Thymus (tissue), 11 donors: ENCODE measurements at regions not wholly inside any gene's neighbourhood (a gene's known extent, or its start where the extent isn't known, plus 50 kb on each side); places are given as distances from the start of the nearest gene placed in this dataset.
"Not testable (repeated sequence)": the region's sequence is repeated elsewhere in the genome, so short reads cannot be mapped to it uniquely, and the experiment has no call there.

ENCODE experiments used
- DNase-seq, 9 donors: peaks; one replicate each; pipeline ENCODE4 v3.0.0-alpha.2; 2013; ENCODE audit warnings: low spot score in 9 of 9, low read depth in 6 of 9, missing footprints in 1 of 9
- H3K27ac ChIP-seq, 2 donors: one replicate each; pipeline ENCODE4 v1.5.1; 2013; ENCODE audit warnings: control low read depth in 1 of 2, low read depth in 1 of 2, low read length in 1 of 2, mild to moderate bottlenecking in 1 of 2, moderate library complexity in 1 of 2
- H3K27me3 ChIP-seq, 2 donors: one replicate each; pipeline ENCODE4 v1.5.1; 2013; ENCODE audit warnings: low read length in 1 of 2; ENCODE audit not compliant: control insufficient read depth in 2 of 2, insufficient read depth in 1 of 2
- H3K36me3 ChIP-seq, 2 donors: one replicate each; pipeline ENCODE4 v1.5.1; 2013; ENCODE audit warnings: low read length in 1 of 2, mild to moderate bottlenecking in 1 of 2, moderate library complexity in 1 of 2; ENCODE audit not compliant: control insufficient read depth in 2 of 2, insufficient read depth in 2 of 2
- H3K4me1 ChIP-seq, 2 donors: one replicate each; pipeline ENCODE4 v1.5.1; 2013; ENCODE audit warnings: low read length in 2 of 2; ENCODE audit not compliant: control insufficient read depth in 2 of 2, insufficient read depth in 2 of 2
- H3K4me3 ChIP-seq, 2 donors: one replicate each; pipeline ENCODE4 v1.5.1; 2013; ENCODE audit warnings: low read length in 2 of 2, control low read depth in 1 of 2, mild to moderate bottlenecking in 1 of 2
- H3K9me3 ChIP-seq, 2 donors: one replicate each; pipeline ENCODE4 v1.5.1; 2013; ENCODE audit warnings: low read length in 1 of 2, mild to moderate bottlenecking in 1 of 2; ENCODE audit not compliant: control insufficient read depth in 2 of 2, insufficient read depth in 1 of 2
- WGBS: extraction: QIAGEN DNeasy Blood & Tissue Kit; methylation state at CpG from one replicate; pipeline ENCODE4 v1.1.7; 2013; 5-methylcytosine and 5-hydroxymethylcytosine counted together
- donor health status: healthy.

- no peak overlapping the region for H3K4me3 ChIP-seq
- no peaks in the 10 kb centered on the region for H3K4me1 ChIP-seq
- DNase-seq: no peak
- H3K27me3 ChIP-seq: no peaks in the 10 kb centered on the region
- no peak overlapping the region for H3K27ac ChIP-seq
- WGBS: 68% methylated on average over 5 of the region's 5 CpGs
- no peaks in the 10 kb centered on the region for H3K9me3 ChIP-seq
- H3K36me3 ChIP-seq: no peaks in the 10 kb centered on the region
Measured at GRCh38 chr10:36781570-36781969, 343.8 kb upstream of the ANKRD30A start.

DNA sequence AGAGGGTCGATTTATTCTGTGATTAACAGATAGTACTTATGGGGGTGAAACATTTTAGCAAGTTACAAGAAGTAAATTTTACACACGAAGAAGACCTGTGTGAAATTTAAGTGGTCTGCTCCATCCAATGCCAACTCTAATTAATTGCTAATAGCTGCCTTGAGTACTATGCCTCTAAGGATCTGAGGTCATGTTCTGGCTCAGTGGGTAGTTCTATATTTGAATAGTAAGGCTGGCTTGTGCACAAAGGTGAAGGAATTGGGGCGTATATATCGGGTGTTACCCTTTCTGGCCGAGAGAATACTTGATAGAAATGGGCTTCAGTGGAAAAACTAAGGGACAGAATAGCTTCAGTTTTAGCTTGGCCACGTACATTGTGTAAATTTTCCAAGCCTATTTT, 345.2 kb upstream of the ANKRD30A start:
- H3K27ac ChIP-seq: no peak overlapping the region
- 91% methylated on average over 6 of the region's 6 CpGs for WGBS
- no peaks in the 10 kb centered on the region for H3K36me3 ChIP-seq

GRCh38 chr10:36779238-36779846, 346.1 kb upstream of the ANKRD30A start:
- DNase-seq: peak in 1 of 9 donors; percentile 3
- H3K4me1 ChIP-seq: no peaks in the 10 kb centered on the region
- no peaks in the 10 kb centered on the region for H3K36me3 ChIP-seq
- H3K9me3 ChIP-seq: no peaks in the 10 kb centered on the region
- H3K27ac ChIP-seq: no peak overlapping the region
- no peaks in the 10 kb centered on the region for H3K27me3 ChIP-seq
- WGBS: 12% methylated on average over 2 of the region's 2 CpGs
- H3K4me3 ChIP-seq: no peak overlapping the region

More for the DNA sequence above, 345.2 kb upstream of the ANKRD30A start:
- H3K9me3 ChIP-seq: no peaks in the 10 kb centered on the region
- H3K27me3 ChIP-seq: no peaks in the 10 kb centered on the region
- no peaks in the 10 kb centered on the region for H3K4me1 ChIP-seq
- no peak overlapping the region for H3K4me3 ChIP-seq
- DNase-seq: no peak

DNA sequence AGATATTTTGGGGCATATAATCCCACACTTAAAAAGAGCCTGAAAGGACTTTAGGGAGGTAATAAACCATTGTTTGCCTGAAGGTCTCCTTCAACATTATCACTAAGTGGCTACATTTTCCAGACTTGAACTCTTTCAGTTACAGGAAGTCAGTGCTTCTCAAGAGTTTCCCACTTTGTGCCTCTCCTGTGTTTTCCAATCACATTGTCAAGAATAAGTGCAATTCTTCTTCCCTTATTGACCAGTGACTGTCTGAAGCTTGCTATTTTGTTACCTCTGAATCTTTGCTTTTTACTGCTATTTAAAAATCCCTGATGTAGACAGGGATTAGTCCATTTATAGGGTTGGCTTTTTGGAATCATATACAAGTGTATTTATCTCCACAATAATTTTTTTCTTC, 346.7 kb upstream of the ANKRD30A start:
- H3K4me1 ChIP-seq: no peaks in the 10 kb centered on the region
- H3K36me3 ChIP-seq: no peaks in the 10 kb centered on the region
- H3K9me3 ChIP-seq: no peaks in the 10 kb centered on the region
- no peak overlapping the region for H3K27ac ChIP-seq
- H3K27me3 ChIP-seq: no peaks in the 10 kb centered on the region
- no peak for DNase-seq
- H3K4me3 ChIP-seq: no peak overlapping the region

DNA sequence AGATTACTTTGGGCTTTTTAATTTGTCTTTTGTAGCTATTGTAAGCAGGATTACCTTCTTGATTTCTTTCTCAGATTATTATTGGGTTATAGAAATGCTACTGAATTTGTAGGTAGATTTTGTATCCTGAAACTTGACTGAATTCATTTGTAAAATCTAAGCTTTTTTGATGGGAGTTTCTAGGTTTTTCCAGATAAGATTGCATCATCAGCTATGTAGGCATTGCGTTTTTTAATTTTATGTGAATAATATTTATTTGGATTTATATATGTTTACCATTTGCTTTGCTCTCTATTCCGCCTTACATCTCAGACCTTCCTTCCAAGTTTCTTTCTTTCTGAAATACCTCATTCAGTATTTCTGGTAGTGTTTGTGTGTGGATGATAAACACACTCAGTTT, 351.7 kb upstream of the ANKRD30A start:
- Histone ChIP-seq H3K4me3 (no peak overlapping the region), H3K27ac (no peak overlapping the region), H3K36me3 (no peaks in the 10 kb centered on the region), H3K4me1 (no peaks in the 10 kb centered on the region), H3K27me3 (no peaks in the 10 kb centered on the region), H3K9me3 (no peaks in the 10 kb centered on the region)
- no peak for DNase-seq
- 96% methylated on average over 2 of the region's 2 CpGs for WGBS

DNA sequence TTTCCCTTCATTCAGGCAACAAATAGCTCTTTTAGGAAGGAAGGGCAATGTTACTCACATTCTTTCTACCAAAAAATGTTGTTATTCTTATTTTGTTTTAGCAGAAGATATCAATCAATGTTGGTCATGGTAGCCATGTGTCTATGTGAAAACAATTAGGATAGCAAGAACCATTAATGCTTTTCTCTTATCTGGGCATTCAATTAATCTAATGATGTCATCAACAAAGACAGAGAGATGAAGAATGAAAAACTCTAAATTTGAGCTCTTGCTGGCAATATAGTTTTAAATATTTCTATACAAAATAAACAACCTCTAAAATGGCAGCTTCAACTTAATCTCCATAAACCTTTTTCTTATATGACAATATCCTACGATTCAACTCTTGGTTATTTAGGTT, 353.7 kb upstream of the ANKRD30A start:
- Histone ChIP-seq H3K36me3 (no peaks in the 10 kb centered on the region), H3K4me1 (no peaks in the 10 kb centered on the region), H3K27me3 (no peaks in the 10 kb centered on the region), H3K9me3 (no peaks in the 10 kb centered on the region), H3K4me3 (no peak overlapping the region), H3K27ac (no peak overlapping the region)
- DNase-seq: no peak
- WGBS: 96% methylated on average over 1 of the region's 1 CpG

DNA sequence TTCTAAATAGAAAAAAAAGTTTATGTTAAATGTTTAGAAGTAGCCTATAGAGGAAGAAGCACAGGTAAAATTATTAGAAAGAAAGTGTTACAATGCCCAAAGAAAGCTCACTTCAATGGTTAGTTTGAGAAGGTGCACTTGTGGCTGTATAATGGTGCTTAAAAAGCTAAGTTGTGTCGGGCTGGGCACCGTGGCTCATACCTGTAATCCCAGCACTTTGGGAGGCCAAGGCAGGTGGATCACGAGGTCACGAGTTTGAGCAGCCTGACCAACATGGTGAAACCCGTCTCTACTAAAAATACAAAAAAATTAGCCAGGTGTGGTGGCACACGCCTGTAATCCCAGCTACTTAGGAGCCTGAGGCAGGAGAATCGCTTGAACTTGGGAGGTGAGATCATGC, 355.7 kb upstream of the ANKRD30A start:
- WGBS: 96% methylated on average over 7 of the region's 7 CpGs
- H3K4me3 ChIP-seq, H3K27me3 ChIP-seq, DNase-seq, H3K9me3 ChIP-seq, H3K4me1 ChIP-seq, H3K27ac ChIP-seq, H3K36me3 ChIP-seq: not testable (repeated sequence)

GRCh38 chr10:36766940-36767339, 358.5 kb upstream of the ANKRD30A start:
- H3K4me1 ChIP-seq: no peaks in the 10 kb centered on the region
- H3K4me3 ChIP-seq: no peak overlapping the region
- H3K27ac ChIP-seq: no peak overlapping the region
- no peaks in the 10 kb centered on the region for H3K36me3 ChIP-seq
- H3K27me3 ChIP-seq: no peaks in the 10 kb centered on the region
- H3K9me3 ChIP-seq: no peaks in the 10 kb centered on the region
- no peak for DNase-seq
- 87% methylated on average over 3 of the region's 3 CpGs for WGBS

DNA sequence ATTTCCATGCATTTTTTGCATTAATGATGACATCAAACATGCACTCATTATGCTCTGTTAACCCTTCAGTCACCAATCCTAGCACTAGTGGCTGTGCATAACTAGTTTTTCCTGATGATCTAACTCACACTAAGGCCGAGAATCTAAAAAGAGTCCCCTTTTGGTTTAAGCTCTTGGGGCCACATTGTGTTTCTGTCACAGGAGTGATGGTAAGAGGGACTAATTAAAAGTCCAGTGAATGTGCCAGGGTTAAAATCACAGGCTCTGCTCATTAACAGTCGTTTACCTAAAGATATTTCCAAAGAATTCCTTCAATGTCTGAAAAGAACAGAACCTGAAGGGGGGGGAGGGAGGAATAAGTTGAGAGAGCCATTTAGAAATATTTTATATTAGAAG, 359.0 kb upstream of the ANKRD30A start:
- Histone ChIP-seq H3K36me3 (no peaks in the 10 kb centered on the region), H3K27me3 (no peaks in the 10 kb centered on the region), H3K4me1 (no peaks in the 10 kb centered on the region), H3K4me3 (no peak overlapping the region), H3K27ac (no peak overlapping the region), H3K9me3 (no peaks in the 10 kb centered on the region)
- no peak for DNase-seq
- 79% methylated on average over 2 of the region's 2 CpGs for WGBS
